ENCODE measurements at regions not wholly inside any gene's neighbourhood (a gene's known extent, or its start where the extent isn't known, plus 50 kb on each side); places are given as distances from the start of the nearest gene placed in this dataset.

- ATAC-seq, result no peak
- Mint-ChIP-seq H3K27me3 (peaks cover 2% of the 10 kb centered on the region), H3K4me3 (no peak overlapping the region), H3K27ac (no peak overlapping the region), H3K4me1 (no peaks in the 10 kb centered on the region), H3K9me3 (ENCODE audit: low read depth) (peaks cover 1% of the 10 kb centered on the region), H3K36me3 (ENCODE audit: low read depth) (no peaks in the 10 kb centered on the region)
- ChIA-PET POLR2A (no interaction called here), CTCF (no interaction called here)
- intact Hi-C loops (cut with DNase I, micrococcal nuclease), result no loop called here
- DNase-seq, result no peak
Observed at GRCh38 chr2:156874707-156875106, 382.8 kb upstream of the GALNT5 start.

GRCh38 chr2:156883804-156884203, 373.7 kb upstream of the GALNT5 start:
- Mint-ChIP-seq H3K4me1 (no peaks in the 10 kb centered on the region), H3K27me3 (peaks cover 9% of the 10 kb centered on the region), H3K27ac (no peak overlapping the region), H3K4me3 (no peak overlapping the region), H3K9me3 (ENCODE audit: low read depth) (no peaks in the 10 kb centered on the region), H3K36me3 (ENCODE audit: low read depth) (no peaks in the 10 kb centered on the region)
- no peak for DNase-seq
- POLR2A ChIA-PET, result no interaction called here
- CTCF ChIA-PET, result no interaction called here
- no peak for ATAC-seq
- intact Hi-C loops (cut with DNase I, micrococcal nuclease), result no loop called here

- H3K27ac Mint-ChIP-seq, result no peak overlapping the region
- intact Hi-C loops (cut with DNase I, micrococcal nuclease), result no loop called here
- peaks cover 11% of the 10 kb centered on the region for H3K27me3 Mint-ChIP-seq
- no peak for DNase-seq
- no peak overlapping the region for H3K4me3 Mint-ChIP-seq
- ChIA-PET POLR2A (no interaction called here), CTCF (no interaction called here)
- H3K36me3 Mint-ChIP-seq (ENCODE audit: low read depth), result no peaks in the 10 kb centered on the region
- no peaks in the 10 kb centered on the region for H3K9me3 Mint-ChIP-seq (ENCODE audit: low read depth)
- no peak for ATAC-seq
- H3K4me1 Mint-ChIP-seq, result no peaks in the 10 kb centered on the region
Observed at GRCh38 chr2:156884216-156884615, 373.3 kb upstream of the GALNT5 start.

GRCh38 chr2:156890529-156891148, 366.9 kb upstream of the GALNT5 start:
- CTCF ChIA-PET, result no interaction called here
- POLR2A ChIA-PET, result no interaction called here
- peaks cover 5% of the 10 kb centered on the region for H3K4me1 Mint-ChIP-seq
- no peak for ATAC-seq
- DNase-seq, result no peak
- no peak overlapping the region for H3K4me3 Mint-ChIP-seq
- H3K36me3 Mint-ChIP-seq (ENCODE audit: low read depth), result no peaks in the 10 kb centered on the region
- H3K27ac Mint-ChIP-seq, result no peak overlapping the region
- H3K27me3 Mint-ChIP-seq, result peaks cover 29% of the 10 kb centered on the region
- no peaks in the 10 kb centered on the region for H3K9me3 Mint-ChIP-seq (ENCODE audit: low read depth)
- intact Hi-C loops (cut with DNase I, micrococcal nuclease), result loop anchor here in 1 of 2 experiments (10.0 kb wide), 1 partner anchor 1516 kb away; no protein-coding TSS in a partner anchor

- no peak for DNase-seq
Observed at GRCh38 chr2:156891609-156892008, 365.9 kb upstream of the GALNT5 start.

GRCh38 chr2:156892467-156893281, 364.8 kb upstream of the GALNT5 start:
- no peak overlapping the region for H3K4me3 Mint-ChIP-seq
- POLR2A ChIA-PET, result no interaction called here
- CTCF ChIA-PET, result interaction anchor here (0.7 to 1.1 kb wide), 2 partner anchors 10 to 302 kb away, joined by 3 read pairs; no protein-coding TSS in a partner anchor

More at GRCh38 chr2:156891609-156892008, 365.9 kb upstream of the GALNT5 start:
- CTCF ChIA-PET, result interaction anchor here (0.7 kb wide), 2 partner anchors 303 to 334 kb away, joined by 3 read pairs; no protein-coding TSS in a partner anchor
- Mint-ChIP-seq H3K27ac (no peak overlapping the region), H3K4me3 (no peak overlapping the region), H3K9me3 (ENCODE audit: low read depth) (no peaks in the 10 kb centered on the region), H3K36me3 (ENCODE audit: low read depth) (no peaks in the 10 kb centered on the region), H3K4me1 (peaks cover 10% of the 10 kb centered on the region), H3K27me3 (peaks cover 30% of the 10 kb centered on the region)
- no peak for ATAC-seq
- POLR2A ChIA-PET, result no interaction called here
- intact Hi-C loops (cut with DNase I, micrococcal nuclease), result loop anchor here (1.0 to 10.0 kb wide), 3 partner anchors 303 to 1517 kb away; no protein-coding TSS in a partner anchor

GRCh38 chr2:156896294-156896693, 361.2 kb upstream of the GALNT5 start:
- ATAC-seq (peak; percentile 53), DNase-seq (peak; percentile 24)
- Mint-ChIP-seq H3K27ac (no peak overlapping the region), H3K9me3 (ENCODE audit: low read depth) (peaks cover 2% of the 10 kb centered on the region), H3K27me3 (peaks cover 19% of the 10 kb centered on the region), H3K4me1 (peaks cover 10% of the 10 kb centered on the region), H3K4me3 (no peak overlapping the region), H3K36me3 (ENCODE audit: low read depth) (no peaks in the 10 kb centered on the region)
- CTCF ChIA-PET, result no interaction called here
- POLR2A ChIA-PET, result no interaction called here
- intact Hi-C loops (cut with DNase I, micrococcal nuclease), result loop anchor here in 1 of 2 experiments (10.0 kb wide), 1 partner anchor 1521 kb away; no protein-coding TSS in a partner anchor

More at GRCh38 chr2:156892467-156893281, 364.8 kb upstream of the GALNT5 start:
- no peak for DNase-seq
- intact Hi-C loops (cut with DNase I, micrococcal nuclease), result loop anchor here (1.0 to 10.0 kb wide), 3 partner anchors 302 to 1518 kb away; no protein-coding TSS in a partner anchor
- Mint-ChIP-seq H3K27me3 (peaks cover 30% of the 10 kb centered on the region), H3K27ac (no peak overlapping the region), H3K4me1 (peaks cover 10% of the 10 kb centered on the region), H3K9me3 (ENCODE audit: low read depth) (no peaks in the 10 kb centered on the region), H3K36me3 (ENCODE audit: low read depth) (no peaks in the 10 kb centered on the region)
- ATAC-seq, result peak; percentile 58

GRCh38 chr2:156897548-156897947, 360.0 kb upstream of the GALNT5 start:
- intact Hi-C loops (cut with DNase I, micrococcal nuclease), result loop anchor here in 1 of 2 experiments (10.0 kb wide), 1 partner anchor 1523 kb away; no protein-coding TSS in a partner anchor
- no peak overlapping the region for H3K4me3 Mint-ChIP-seq
- POLR2A ChIA-PET, result no interaction called here
- no peaks in the 10 kb centered on the region for H3K36me3 Mint-ChIP-seq (ENCODE audit: low read depth)
- no peak for ATAC-seq
- H3K9me3 Mint-ChIP-seq (ENCODE audit: low read depth), result peaks cover 2% of the 10 kb centered on the region
- CTCF ChIA-PET, result no interaction called here
- no peak for DNase-seq
- no peak overlapping the region for H3K27ac Mint-ChIP-seq
- peaks cover 10% of the 10 kb centered on the region for H3K4me1 Mint-ChIP-seq
- peaks cover 16% of the 10 kb centered on the region for H3K27me3 Mint-ChIP-seq

GRCh38 chr2:156901373-156902031, 356.0 kb upstream of the GALNT5 start:
- Mint-ChIP-seq H3K9me3 (ENCODE audit: low read depth) (peaks cover 2% of the 10 kb centered on the region), H3K4me3 (no peak overlapping the region), H3K27ac (no peak overlapping the region), H3K36me3 (ENCODE audit: low read depth) (no peaks in the 10 kb centered on the region), H3K4me1 (peaks cover under 1% of the 10 kb centered on the region), H3K27me3 (peaks cover 3% of the 10 kb centered on the region)
- POLR2A ChIA-PET, result no interaction called here
- no peak for ATAC-seq
- DNase-seq, result no peak
- intact Hi-C loops (cut with DNase I, micrococcal nuclease), result no loop called here
- CTCF ChIA-PET, result interaction anchor here (1.0 kb wide), 1 partner anchor 8 kb away, joined by 3 read pairs; no protein-coding TSS in a partner anchor

- intact Hi-C loops (cut with DNase I, micrococcal nuclease), result no loop called here
- Mint-ChIP-seq H3K4me1 (no peaks in the 10 kb centered on the region), H3K36me3 (ENCODE audit: low read depth) (no peaks in the 10 kb centered on the region), H3K27me3 (no peaks in the 10 kb centered on the region), H3K27ac (no peak overlapping the region), H3K4me3 (no peak overlapping the region), H3K9me3 (ENCODE audit: low read depth) (no peaks in the 10 kb centered on the region)
- DNase-seq, result no peak
- ChIA-PET POLR2A (no interaction called here), CTCF (no interaction called here)
- no peak for ATAC-seq
Observed at GRCh38 chr2:156903335-156903734, 354.2 kb upstream of the GALNT5 start.

GRCh38 chr2:156907806-156908205, 349.7 kb upstream of the GALNT5 start:
- CTCF ChIA-PET, result no interaction called here
- H3K27me3 Mint-ChIP-seq, result no peaks in the 10 kb centered on the region
- POLR2A ChIA-PET, result no interaction called here
- H3K4me1 Mint-ChIP-seq, result peaks cover 3% of the 10 kb centered on the region
- ATAC-seq (no peak), DNase-seq (no peak)
- no peak overlapping the region for H3K4me3 Mint-ChIP-seq
- H3K9me3 Mint-ChIP-seq (ENCODE audit: low read depth), result no peaks in the 10 kb centered on the region
- intact Hi-C loops (cut with DNase I, micrococcal nuclease), result no loop called here
- H3K36me3 Mint-ChIP-seq (ENCODE audit: low read depth), result no peaks in the 10 kb centered on the region
- H3K27ac Mint-ChIP-seq, result no peak overlapping the region

Measured in activated CD4-positive, alpha-beta T cell treated with anti-CD3 and anti-CD28 coated beads for 36 hours (primary cell).